Osteocyte (in vitro differentiated cells): ENCODE measurements at regions not wholly inside any gene's neighbourhood (a gene's known extent, or its start where the extent isn't known, plus 50 kb on each side); places are given as distances from the start of the nearest gene placed in this dataset.
"Not testable (repeated sequence)": the region's sequence is repeated elsewhere in the genome, so short reads cannot be mapped to it uniquely, and the experiment has no call there.

ENCODE experiments used
- DNase-seq: peaks from one replicate; pipeline ENCODE4 v3.0.0; 2021; ENCODE audit warnings: mixed read lengths; ENCODE audit not compliant: unreplicated experiment; ENCODE audit errors: extremely low spot score
- H3K27ac Mint-ChIP-seq: one replicate; pipeline ENCODE4 v1.8.0; 2021; ENCODE audit warnings: mild to moderate bottlenecking, mixed read lengths; ENCODE audit not compliant: unreplicated experiment
- H3K27me3 Mint-ChIP-seq: one replicate; pipeline ENCODE4 v1.8.0; 2021; ENCODE audit warnings: mixed read lengths; ENCODE audit not compliant: unreplicated experiment
- H3K36me3 Mint-ChIP-seq: one replicate; pipeline ENCODE4 v1.8.0; 2021; ENCODE audit warnings: mixed read lengths; ENCODE audit not compliant: unreplicated experiment
- H3K4me1 Mint-ChIP-seq: one replicate; pipeline ENCODE4 v1.8.0; 2021; ENCODE audit warnings: mixed read lengths; ENCODE audit not compliant: unreplicated experiment
- H3K4me3 Mint-ChIP-seq: one replicate; pipeline ENCODE4 v1.8.0; 2021; ENCODE audit warnings: mild to moderate bottlenecking, moderate library complexity, mixed read lengths; ENCODE audit not compliant: unreplicated experiment
- H3K9me3 Mint-ChIP-seq: one replicate; pipeline ENCODE4 v1.8.0; 2021; ENCODE audit warnings: mixed read lengths; ENCODE audit not compliant: unreplicated experiment
- TF ChIP-seq, protein P1 (sequence below): fragments of 200-600 bp; sonication (generic); IDR thresholded peaks from 2 replicates; pipeline ENCODE4 v1.5.0; 2021; ENCODE audit warnings: antibody characterized with exemption, mild to moderate bottlenecking, moderate library complexity

DNA sequence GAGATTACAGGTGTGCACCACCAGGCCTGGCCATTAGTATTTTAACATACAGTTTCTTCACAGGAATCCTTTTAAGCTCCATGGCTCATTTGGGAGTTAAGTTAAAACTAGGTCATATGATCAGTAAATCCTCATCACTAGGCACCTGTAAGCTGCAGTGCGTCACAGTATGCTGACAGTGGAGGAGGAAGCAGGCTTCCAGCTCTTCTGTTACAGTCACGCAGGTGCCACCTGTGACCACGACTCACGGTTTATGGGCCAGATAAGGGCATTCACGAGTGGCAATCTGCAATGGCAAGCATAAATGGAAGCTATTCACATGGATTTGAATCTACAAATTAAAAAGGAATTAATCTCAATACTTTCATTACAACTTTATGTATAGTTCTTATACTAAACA, 129.4 kb upstream of the BCOR start:
- Mint-ChIP-seq H3K9me3 (peaks cover 3% of the 10 kb centered on the region), H3K36me3 (no peaks in the 10 kb centered on the region), H3K4me1 (no peaks in the 10 kb centered on the region), H3K27me3 (no peaks in the 10 kb centered on the region), H3K4me3 (no peak overlapping the region), H3K27ac (no peak overlapping the region)
- TF ChIP-seq, protein P1, sequence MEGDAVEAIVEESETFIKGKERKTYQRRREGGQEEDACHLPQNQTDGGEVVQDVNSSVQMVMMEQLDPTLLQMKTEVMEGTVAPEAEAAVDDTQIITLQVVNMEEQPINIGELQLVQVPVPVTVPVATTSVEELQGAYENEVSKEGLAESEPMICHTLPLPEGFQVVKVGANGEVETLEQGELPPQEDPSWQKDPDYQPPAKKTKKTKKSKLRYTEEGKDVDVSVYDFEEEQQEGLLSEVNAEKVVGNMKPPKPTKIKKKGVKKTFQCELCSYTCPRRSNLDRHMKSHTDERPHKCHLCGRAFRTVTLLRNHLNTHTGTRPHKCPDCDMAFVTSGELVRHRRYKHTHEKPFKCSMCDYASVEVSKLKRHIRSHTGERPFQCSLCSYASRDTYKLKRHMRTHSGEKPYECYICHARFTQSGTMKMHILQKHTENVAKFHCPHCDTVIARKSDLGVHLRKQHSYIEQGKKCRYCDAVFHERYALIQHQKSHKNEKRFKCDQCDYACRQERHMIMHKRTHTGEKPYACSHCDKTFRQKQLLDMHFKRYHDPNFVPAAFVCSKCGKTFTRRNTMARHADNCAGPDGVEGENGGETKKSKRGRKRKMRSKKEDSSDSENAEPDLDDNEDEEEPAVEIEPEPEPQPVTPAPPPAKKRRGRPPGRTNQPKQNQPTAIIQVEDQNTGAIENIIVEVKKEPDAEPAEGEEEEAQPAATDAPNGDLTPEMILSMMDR, result no peak
- no peak for DNase-seq

DNA sequence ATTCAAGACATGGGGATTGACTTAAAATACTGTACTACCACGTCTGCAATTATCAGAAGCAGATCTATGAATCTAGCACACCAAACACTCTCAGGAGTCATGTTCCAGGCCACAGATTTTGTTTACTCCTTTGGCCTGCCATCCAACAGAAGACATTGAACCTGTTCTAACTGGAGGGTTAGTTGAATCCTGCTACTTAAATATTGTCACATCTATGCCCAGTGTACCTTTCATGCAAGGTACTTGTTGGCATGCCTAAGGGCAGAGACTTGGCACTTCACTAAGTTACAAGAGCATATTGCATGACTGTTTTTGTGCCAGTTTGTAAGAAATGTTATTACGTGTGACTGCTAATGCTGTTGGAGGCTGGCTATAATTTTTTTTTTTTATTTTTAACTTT, 126.9 kb upstream of the BCOR start:
- Mint-ChIP-seq H3K27ac (no peak overlapping the region), H3K9me3 (no peaks in the 10 kb centered on the region), H3K36me3 (no peaks in the 10 kb centered on the region), H3K27me3 (no peaks in the 10 kb centered on the region), H3K4me3 (no peak overlapping the region), H3K4me1 (no peaks in the 10 kb centered on the region)
- no peak for DNase-seq
- TF ChIP-seq, protein P1, result no peak

DNA sequence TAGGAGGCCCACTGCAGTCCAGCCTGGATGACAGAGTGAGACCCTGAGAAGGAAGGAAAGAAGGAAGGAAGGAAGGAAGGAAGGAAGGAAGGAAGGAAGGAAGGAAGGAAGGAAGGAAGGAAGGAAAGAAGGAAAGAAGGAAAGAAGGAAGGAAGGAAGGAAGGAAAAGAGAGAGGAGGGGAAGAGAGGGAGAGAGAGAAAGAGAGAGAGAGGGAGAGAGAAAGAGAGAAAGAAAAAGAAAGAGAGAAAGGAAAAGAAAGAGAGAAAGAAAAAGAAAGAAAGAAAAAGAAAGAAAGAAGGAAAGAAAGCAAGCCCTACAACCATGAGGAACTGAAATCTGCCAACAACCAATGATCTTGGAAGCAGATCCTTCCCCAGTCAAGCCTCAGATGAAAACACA, 124.9 kb upstream of the BCOR start:
- H3K36me3 Mint-ChIP-seq, H3K4me1 Mint-ChIP-seq, DNase-seq, H3K27ac Mint-ChIP-seq, H3K9me3 Mint-ChIP-seq, H3K4me3 Mint-ChIP-seq, H3K27me3 Mint-ChIP-seq: not testable (repeated sequence)

DNA sequence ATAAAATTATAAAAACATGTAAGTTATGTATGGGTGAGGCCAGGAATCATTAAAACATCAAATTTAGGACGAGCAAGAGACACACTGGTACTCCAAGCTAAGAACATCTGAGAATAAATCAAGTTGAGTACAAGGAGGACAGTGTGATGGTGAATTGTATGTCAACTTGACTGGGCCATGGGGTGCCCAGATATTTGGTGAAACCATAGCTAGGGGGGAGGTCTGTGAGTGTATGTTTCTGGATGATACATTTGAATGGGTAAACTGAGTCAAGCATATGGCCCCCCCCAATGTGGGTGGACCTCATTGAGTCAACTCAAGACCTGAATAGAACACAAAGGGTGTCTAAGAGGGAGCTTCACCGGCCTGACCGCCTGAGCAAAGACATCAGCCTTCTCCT, 115.3 kb upstream of the BCOR start:
- no peaks in the 10 kb centered on the region for H3K4me1 Mint-ChIP-seq
- H3K27me3 Mint-ChIP-seq, result no peaks in the 10 kb centered on the region
- no peak overlapping the region for H3K27ac Mint-ChIP-seq
- TF ChIP-seq, protein P1, result no peak
- no peaks in the 10 kb centered on the region for H3K36me3 Mint-ChIP-seq
- H3K9me3 Mint-ChIP-seq, result peaks cover 8% of the 10 kb centered on the region
- no peak for DNase-seq
- no peak overlapping the region for H3K4me3 Mint-ChIP-seq

DNA sequence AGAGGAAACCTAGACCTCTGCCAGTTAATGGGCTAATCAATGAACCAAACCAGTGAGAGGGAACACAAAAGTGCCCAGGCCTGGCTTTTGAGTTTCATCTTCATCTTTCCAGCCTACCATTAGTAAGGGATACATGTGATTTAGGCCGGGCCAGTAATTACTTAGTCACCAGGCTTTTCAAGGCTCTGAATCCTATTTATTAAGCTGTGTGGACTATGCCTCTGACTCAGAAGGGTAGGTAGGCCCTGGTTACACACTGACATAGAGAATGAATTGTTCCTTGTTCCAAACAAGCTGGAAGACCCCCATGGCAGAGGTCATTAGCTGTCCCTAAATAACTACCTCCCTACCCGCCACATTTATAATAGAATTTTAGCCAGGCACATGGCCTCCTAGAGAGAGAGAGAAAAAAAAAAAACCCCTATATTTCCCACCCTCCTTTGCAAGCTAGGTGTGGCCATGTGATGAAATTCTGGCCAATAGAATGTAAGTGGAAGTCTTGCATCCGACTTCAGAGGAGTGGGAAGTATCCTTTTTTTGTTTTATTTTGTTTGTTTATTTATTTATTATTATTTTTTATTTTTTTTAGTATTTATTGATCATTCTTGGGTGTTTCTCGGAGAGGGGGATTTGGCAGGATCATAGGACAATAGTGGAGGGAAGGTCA, 112.3 kb upstream of the BCOR start:
- no peak overlapping the region for H3K27ac Mint-ChIP-seq
- no peak for DNase-seq
- no peak overlapping the region for H3K4me3 Mint-ChIP-seq
- H3K36me3 Mint-ChIP-seq, result no peaks in the 10 kb centered on the region
- no peaks in the 10 kb centered on the region for H3K27me3 Mint-ChIP-seq
- peaks cover 8% of the 10 kb centered on the region for H3K9me3 Mint-ChIP-seq
- TF ChIP-seq, protein P1, result no peak
- no peaks in the 10 kb centered on the region for H3K4me1 Mint-ChIP-seq

DNA sequence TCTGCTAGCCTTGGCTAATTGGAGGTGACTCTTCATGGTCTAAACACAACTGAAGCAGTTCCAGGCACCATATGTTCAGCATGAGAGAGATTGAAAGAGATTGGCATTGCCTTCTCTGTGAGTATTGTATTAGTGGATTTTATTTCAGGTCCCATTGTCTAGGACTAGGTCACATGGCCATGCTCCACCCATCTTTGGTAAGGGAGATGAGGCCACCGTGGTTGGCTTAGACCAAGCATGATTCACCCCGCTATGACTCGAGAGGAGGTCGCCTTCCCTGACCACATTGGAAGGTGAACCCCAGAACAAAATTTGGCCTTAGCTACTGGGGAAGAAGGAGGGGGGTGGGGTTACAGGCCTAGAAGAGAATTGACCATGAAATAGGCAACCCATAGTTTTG, 109.9 kb upstream of the BCOR start:
- Mint-ChIP-seq H3K27ac (no peak overlapping the region), H3K27me3 (no peaks in the 10 kb centered on the region), H3K36me3 (no peaks in the 10 kb centered on the region), H3K4me3 (no peak overlapping the region), H3K9me3 (no peaks in the 10 kb centered on the region), H3K4me1 (no peaks in the 10 kb centered on the region)
- no peak for DNase-seq
- TF ChIP-seq, protein P1, result no peak
